ENCODE measurements at regions not wholly inside any gene's neighbourhood (a gene's known extent, or its start where the extent isn't known, plus 50 kb on each side); places are given as distances from the start of the nearest gene placed in this dataset.

GRCh38 chr20:11748436-11748835 is 169.3 kb upstream of the BTBD3 start:
- TF ChIP-seq EZH2phosphoT487 (IDR thresholded peaks at IDR 0.05; ENCODE audit: borderline replicate concordance, low read depth) (no peak), EP300 (IDR thresholded peaks at IDR 0.05; ENCODE audit: borderline replicate concordance in 1 of 2, low read depth in 1 of 2, low read length in 1 of 2) (no peak), SIN3A (IDR thresholded peaks at IDR 0.05; ENCODE audit: borderline replicate concordance, low read depth, low read length) (no peak)
